ENCODE measurements at regions not wholly inside any gene's neighbourhood (a gene's known extent, or its start where the extent isn't known, plus 50 kb on each side); places are given as distances from the start of the nearest gene placed in this dataset.
"Not testable (repeated sequence)": the region's sequence is repeated elsewhere in the genome, so short reads cannot be mapped to it uniquely, and the experiment has no call there.

DNA sequence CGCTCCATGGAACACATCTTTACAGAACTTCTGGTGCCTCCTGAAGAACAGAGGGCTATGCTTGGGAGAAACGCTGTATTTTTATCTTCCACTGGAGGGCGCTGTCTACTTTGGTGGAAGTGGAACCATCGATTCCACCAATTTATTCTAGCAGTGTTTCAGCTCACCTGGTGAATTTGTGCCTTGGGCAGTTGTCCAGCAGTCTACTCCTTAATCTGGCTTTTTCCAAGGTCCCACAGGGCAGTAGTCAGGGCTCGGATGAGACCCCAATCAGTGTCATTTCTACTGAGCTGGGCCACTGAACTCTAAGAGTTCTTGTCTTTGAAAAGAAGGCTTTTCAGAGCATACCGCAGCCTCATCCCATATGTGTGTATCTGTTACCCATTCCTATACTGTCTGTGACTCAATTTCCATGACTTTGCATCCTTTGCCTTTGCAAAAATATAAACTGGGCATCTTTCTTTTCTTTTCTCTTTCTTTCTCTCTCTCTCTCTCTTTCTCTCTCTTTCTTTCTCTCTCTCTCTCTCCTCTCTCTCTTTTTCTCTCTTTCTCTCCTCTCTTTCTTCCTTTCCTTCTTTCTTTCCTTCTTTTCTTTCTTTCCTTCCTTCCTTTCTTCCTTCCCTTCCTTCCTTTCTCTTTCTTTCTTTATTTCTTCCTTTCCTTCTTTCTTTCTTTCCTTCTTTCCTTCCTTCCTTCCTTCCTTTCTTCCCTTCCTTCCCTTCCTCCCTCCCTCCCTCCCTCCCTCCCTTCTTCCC, 138.4 kb upstream of the ZNF618 start:
- no peak overlapping the region for H3K4me3 ChIP-seq (ENCODE audit: low read depth, low read length)
- DNase-seq (ENCODE audit: low read depth) = no peak

- DNase-seq (ENCODE audit: low read depth) = no peak
- H3K4me3 ChIP-seq (ENCODE audit: low read depth, low read length) = no peak overlapping the region
Observed at GRCh38 chr9:113738496-113738892, 137.6 kb upstream of the ZNF618 start.

DNA sequence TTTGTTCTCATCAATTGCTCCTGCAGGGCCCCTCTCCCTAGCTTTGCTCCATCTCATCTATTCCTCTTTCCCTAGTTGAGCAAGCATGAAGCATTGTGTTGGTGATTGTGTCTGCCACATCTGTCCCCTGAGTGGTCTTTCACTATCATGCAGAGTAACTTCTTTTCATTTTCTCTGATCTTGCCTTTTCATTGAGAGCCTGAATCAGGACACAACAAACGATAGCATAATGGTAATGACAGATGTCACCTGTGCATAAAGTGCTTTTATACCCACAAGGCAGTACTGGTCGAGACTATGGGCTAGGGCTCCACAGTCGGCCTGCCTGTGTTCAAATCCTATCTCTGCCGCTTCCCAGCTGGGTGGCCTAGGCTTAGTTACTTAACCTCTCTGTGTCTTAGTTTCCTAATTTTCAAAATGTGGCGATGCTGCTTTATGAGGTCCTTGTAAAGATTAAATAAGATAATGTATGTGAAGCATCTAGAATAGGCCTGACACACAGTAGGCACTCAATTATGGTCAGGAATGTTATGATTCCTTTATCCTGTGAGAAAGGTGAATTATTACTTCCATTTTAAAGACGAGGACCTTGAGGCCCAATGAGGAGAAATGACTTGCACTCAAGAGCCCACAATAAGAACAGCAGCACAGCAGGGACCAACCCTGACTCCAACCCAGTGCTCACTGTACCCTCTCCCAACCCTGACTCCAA, 137.1 kb upstream of the ZNF618 start:
- H3K4me3 ChIP-seq (ENCODE audit: low read depth, low read length) = no peak overlapping the region
- DNase-seq (ENCODE audit: low read depth) = no peak

DNA sequence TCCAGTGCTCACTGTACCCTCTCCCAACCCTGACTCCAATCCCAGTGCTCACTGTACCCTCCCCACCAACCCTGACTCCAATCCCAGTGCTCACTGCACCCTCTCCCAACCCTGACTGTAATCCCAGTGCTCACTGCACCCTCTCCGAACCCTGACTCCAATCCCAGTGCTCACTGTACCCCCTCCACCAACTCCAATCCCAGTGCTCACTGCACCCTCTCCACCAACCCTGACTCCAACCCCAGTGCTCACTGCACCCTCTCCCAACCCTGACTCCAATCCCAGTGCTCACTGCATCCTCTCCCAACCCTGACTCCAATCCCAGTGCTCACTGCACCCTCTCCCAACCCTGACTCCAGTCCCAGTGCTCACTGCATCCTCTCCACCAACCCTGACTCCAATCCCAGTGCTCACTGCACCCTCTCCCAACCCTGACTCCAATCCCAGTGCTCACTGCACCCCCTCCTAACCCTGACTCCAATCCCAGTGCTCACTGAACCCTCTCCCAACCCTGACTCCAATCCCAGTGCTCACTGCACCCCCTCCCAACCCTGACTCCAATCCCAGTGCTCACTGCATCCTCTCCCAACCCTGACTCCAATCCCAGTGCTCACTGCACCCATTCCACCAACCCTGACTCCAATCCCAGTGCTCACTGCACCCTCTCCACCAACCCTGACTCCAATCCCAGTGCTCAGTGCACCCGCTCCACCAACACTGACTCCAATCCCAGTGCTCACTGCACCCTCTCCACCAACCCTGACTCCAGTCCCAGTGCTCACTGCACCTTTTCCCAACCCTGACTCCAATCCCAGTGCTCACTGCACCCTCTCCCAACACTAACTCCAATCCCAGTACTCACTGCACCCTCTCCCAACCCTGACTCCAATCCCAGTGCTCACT, 136.3 kb upstream of the ZNF618 start:
- not testable (repeated sequence) for H3K4me3 ChIP-seq (ENCODE audit: low read depth, low read length); DNase-seq (ENCODE audit: low read depth)

DNA sequence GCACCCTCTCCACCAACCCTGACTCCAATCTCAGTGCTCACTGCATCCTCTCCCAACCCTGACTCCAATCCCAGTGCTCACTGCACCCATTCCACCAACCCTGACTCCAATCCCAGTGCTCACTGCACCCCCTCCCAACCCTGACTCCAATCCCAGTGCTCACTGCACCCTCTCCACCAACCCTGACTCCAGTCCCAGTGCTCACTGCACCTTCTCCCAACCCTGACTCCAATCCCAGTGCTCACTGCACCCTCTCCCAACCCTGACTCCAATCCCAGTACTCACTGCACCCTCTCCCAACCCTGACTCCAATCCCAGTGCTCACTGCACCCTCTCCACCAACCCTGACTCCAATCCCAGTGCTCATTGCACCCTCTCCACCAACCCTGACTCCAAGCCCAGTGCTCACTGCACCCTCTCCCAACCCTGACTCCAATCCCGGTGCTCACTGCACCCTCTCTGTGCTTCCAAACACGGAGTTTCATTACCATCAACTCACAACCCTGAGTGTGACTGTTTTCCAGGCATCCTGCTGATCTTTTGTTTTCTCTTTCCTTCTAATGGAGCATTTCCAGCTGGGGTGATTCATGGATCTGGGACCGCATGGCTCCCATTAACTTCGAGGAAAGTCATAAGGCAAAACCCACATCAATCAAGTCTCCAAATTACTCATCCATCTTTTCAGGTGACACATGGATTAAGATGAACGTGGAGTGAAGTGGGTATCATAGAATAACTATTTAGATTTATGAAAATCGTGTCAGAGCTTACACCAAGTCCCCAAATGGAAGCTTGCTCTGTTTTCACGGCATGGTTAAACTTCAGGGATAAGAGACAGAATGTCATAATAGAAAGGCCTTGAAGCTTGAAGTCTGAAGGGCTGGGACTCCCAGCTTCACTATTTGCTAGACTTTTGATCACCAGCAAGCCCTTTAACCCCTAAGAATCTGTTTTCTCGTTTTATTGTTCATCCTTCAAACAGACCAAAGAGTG, 135.3 kb upstream of the ZNF618 start:
- H3K4me3 ChIP-seq (ENCODE audit: low read depth, low read length) = not testable (repeated sequence)
- peak; percentile 16 for DNase-seq (ENCODE audit: low read depth)

GRCh38 chr9:113741886-113742854, 133.9 kb upstream of the ZNF618 start:
- no peak for DNase-seq (ENCODE audit: low read depth)

DNA sequence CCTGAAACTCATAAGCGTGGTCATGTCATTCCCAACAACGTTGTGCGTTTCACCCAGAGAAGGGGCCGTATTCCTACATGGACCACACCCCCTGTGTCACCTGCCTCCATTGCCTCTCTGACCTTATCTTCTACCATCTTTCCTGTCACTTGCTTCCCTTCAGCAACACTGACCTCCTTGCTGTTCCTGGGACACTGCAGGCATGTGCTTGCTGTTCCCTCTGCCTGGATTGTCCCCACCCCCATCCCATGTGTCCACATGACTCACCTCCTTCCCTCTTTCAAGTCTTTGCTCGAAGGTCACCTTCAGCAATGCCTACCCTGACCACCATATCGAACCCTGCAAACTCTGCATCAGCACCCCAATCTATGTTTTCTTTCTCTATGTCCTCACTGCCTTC, 133.2 kb upstream of the ZNF618 start:
- no peak overlapping the region for H3K4me3 ChIP-seq (ENCODE audit: low read depth, low read length)
- no peak for DNase-seq (ENCODE audit: low read depth)

More at GRCh38 chr9:113741886-113742854, 133.9 kb upstream of the ZNF618 start:
- no peak overlapping the region for H3K4me3 ChIP-seq (ENCODE audit: low read depth, low read length)

DNA sequence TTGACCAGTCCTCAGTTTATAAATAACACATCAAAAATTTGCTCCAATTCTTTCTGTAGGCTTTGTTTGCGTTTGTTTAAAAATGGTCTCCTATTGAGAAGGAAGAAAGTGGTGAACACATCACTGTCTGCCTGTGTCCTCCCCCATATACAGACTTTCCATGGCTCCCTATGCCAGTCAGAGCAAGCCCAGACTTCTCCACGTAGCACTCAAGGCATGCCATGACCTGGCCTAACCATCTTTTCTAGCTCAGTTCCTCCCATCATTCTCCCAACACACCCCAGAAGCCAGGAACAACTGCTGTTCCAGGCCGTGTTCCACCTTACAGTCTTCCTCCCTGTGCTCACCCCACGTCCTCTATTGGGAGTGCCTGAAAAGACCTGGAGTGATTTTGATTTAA, 129.6 kb upstream of the ZNF618 start:
- DNase-seq (ENCODE audit: low read depth) = no peak

GRCh38 chr9:113748135-113748534, 128.0 kb upstream of the ZNF618 start:
- no peak overlapping the region for H3K4me3 ChIP-seq (ENCODE audit: low read depth, low read length)
- DNase-seq (ENCODE audit: low read depth) = no peak

More for the DNA sequence above, 129.6 kb upstream of the ZNF618 start:
- no peak overlapping the region for H3K4me3 ChIP-seq (ENCODE audit: low read depth, low read length)

GRCh38 chr9:113753398-113754119, 122.5 kb upstream of the ZNF618 start:
- no peak overlapping the region for H3K4me3 ChIP-seq (ENCODE audit: low read depth, low read length)
- DNase-seq (ENCODE audit: low read depth) = no peak

GRCh38 chr9:113754739-113755138, 121.4 kb upstream of the ZNF618 start:
- H3K4me3 ChIP-seq (ENCODE audit: low read depth, low read length) = no peak overlapping the region
- no peak for DNase-seq (ENCODE audit: low read depth)

- no peak for DNase-seq (ENCODE audit: low read depth)
- H3K4me3 ChIP-seq (ENCODE audit: low read depth, low read length) = no peak overlapping the region
Observed at GRCh38 chr9:113755433-113755832, 120.7 kb upstream of the ZNF618 start.

DNA sequence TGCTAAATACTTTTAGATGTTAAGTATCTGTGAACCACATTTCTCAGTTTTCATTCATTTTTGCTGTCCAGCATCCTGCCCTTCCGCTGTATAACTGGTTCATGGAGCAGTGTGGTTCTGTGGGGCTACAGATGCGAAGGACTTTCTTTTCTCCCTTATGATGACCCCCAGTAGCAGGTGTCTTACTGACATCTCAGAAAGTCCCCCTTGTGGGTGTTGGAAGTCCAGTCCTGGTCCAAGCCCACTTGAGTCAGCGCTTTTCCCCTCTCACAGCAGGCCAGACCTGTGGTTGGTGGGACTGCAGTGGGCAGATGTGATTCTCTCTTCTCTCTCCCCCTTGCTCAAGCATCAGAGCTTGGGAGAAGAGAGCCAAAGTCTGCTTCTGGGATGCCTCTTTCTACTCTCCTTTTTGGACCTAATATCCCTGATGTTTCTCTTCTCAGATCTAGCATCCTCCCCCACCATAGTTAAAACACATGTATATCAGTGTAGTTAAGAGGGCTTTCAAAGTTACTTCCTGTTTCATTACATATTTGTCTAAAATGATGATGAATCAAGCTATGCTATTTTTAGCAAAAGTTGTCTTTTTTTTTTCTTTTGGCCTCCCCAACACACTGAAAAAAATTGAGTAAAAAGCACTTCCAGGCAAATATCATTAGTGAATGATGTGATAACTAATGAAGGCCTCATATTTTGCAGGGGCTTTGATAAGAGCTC, 119.5 kb upstream of the ZNF618 start:
- DNase-seq (ENCODE audit: low read depth) = no peak
- H3K4me3 ChIP-seq (ENCODE audit: low read depth, low read length) = no peak overlapping the region

- no peak for DNase-seq (ENCODE audit: low read depth)
- no peak overlapping the region for H3K4me3 ChIP-seq (ENCODE audit: low read depth, low read length)
Observed at GRCh38 chr9:113763429-113763828, 112.7 kb upstream of the ZNF618 start.

GRCh38 chr9:113764572-113764971, 111.5 kb upstream of the ZNF618 start:
- H3K4me3 ChIP-seq (ENCODE audit: low read depth, low read length) = no peak overlapping the region
- no peak for DNase-seq (ENCODE audit: low read depth)

GRCh38 chr9:113769412-113769811, 106.7 kb upstream of the ZNF618 start:
- H3K4me3 ChIP-seq (ENCODE audit: low read depth, low read length) = no peak overlapping the region
- no peak for DNase-seq (ENCODE audit: low read depth)

- DNase-seq (ENCODE audit: low read depth) = no peak
- H3K4me3 ChIP-seq (ENCODE audit: low read depth, low read length) = no peak overlapping the region
Observed at GRCh38 chr9:113770396-113770795, 105.7 kb upstream of the ZNF618 start.
